T follicular helper cell (primary cell): ENCODE measurements at regions not wholly inside any gene's neighbourhood (a gene's known extent, or its start where the extent isn't known, plus 50 kb on each side); places are given as distances from the start of the nearest gene placed in this dataset.

Experiments
- DNase-seq: peaks from one replicate; pipeline ENCODE4 v3.0.0-alpha.2; 2020; ENCODE audit warnings: low read depth

- no peak for DNase-seq
These were observed 220.1 kb downstream of the TUSC7 start for GRCh38 chr3:116929505-116930222.

- DNase-seq, result no peak
These were observed 221.2 kb downstream of the TUSC7 start for GRCh38 chr3:116930786-116931185.

- no peak for DNase-seq
These were observed 229.5 kb downstream of the TUSC7 start for GRCh38 chr3:116939091-116939490.

GRCh38 chr3:116939550-116939949 is 230.0 kb downstream of the TUSC7 start:
- DNase-seq, result no peak

GRCh38 chr3:116940719-116941118 is 231.1 kb downstream of the TUSC7 start:
- DNase-seq, result no peak

GRCh38 chr3:116946376-116946775 is 236.8 kb downstream of the TUSC7 start:
- DNase-seq, result no peak

GRCh38 chr3:116947148-116947547 is 237.6 kb downstream of the TUSC7 start:
- DNase-seq, result no peak

GRCh38 chr3:116947809-116948208 is 238.2 kb downstream of the TUSC7 start:
- DNase-seq, result no peak

GRCh38 chr3:116950301-116951055 is 240.9 kb downstream of the TUSC7 start:
- no peak for DNase-seq

GRCh38 chr3:116951610-116952009 is 242.0 kb downstream of the TUSC7 start:
- no peak for DNase-seq

GRCh38 chr3:116958291-116958690 is 248.7 kb downstream of the TUSC7 start:
- no peak for DNase-seq

GRCh38 chr3:116961106-116961505 is 251.5 kb downstream of the TUSC7 start:
- no peak for DNase-seq

- no peak for DNase-seq
These were observed 254.2 kb downstream of the TUSC7 start for GRCh38 chr3:116963802-116964201.

GRCh38 chr3:116966649-116967048 is 257.1 kb downstream of the TUSC7 start:
- no peak for DNase-seq

GRCh38 chr3:116969135-116969534 is 259.6 kb downstream of the TUSC7 start:
- no peak for DNase-seq

- DNase-seq, result no peak
These were observed 260.1 kb downstream of the TUSC7 start for GRCh38 chr3:116969646-116970045.

- no peak for DNase-seq
These were observed 262.0 kb downstream of the TUSC7 start for GRCh38 chr3:116971531-116971930.

GRCh38 chr3:116974702-116975101 is 265.1 kb downstream of the TUSC7 start:
- no peak for DNase-seq

GRCh38 chr3:116977441-116977840 is 267.9 kb downstream of the TUSC7 start:
- DNase-seq, result no peak

- no peak for DNase-seq
These were observed 270.5 kb downstream of the TUSC7 start for GRCh38 chr3:116980099-116980498.

GRCh38 chr3:116981089-116981488 is 271.5 kb downstream of the TUSC7 start:
- DNase-seq, result no peak

- DNase-seq, result no peak
These were observed 274.7 kb downstream of the TUSC7 start for GRCh38 chr3:116984301-116984700.

GRCh38 chr3:116994351-116994879 is 284.8 kb downstream of the TUSC7 start:
- DNase-seq, result no peak
